HG03460 (cell line): ENCODE measurements at regions not wholly inside any gene's neighbourhood (a gene's known extent, or its start where the extent isn't known, plus 50 kb on each side); places are given as distances from the start of the nearest gene placed in this dataset.

Source experiments
- ATAC-seq: cut with Tn5 transposase; IDR thresholded peaks from one replicate; pipeline ENCODE4 v1.9.1; 2021; ENCODE audit not compliant: unreplicated experiment

- ATAC-seq = no peak
Measured at GRCh38 chr5:41670854-41671479, 160.6 kb upstream of the PLCXD3 start.

- ATAC-seq = no peak
Measured at GRCh38 chr5:41670216-41670615, 159.8 kb upstream of the PLCXD3 start.

- no peak for ATAC-seq
Measured at GRCh38 chr5:41661254-41661653, 150.9 kb upstream of the PLCXD3 start.

- ATAC-seq = no peak
Measured at GRCh38 chr5:41656597-41656996, 146.2 kb upstream of the PLCXD3 start.

GRCh38 chr5:41650131-41650530 is 139.7 kb upstream of the PLCXD3 start:
- no peak for ATAC-seq

- no peak for ATAC-seq
Measured at GRCh38 chr5:41649659-41650058, 139.3 kb upstream of the PLCXD3 start.

- no peak for ATAC-seq
Measured at GRCh38 chr5:41648996-41649395, 138.6 kb upstream of the PLCXD3 start.

- ATAC-seq = no peak
Measured at GRCh38 chr5:41641621-41642020, 131.2 kb upstream of the PLCXD3 start.

- ATAC-seq = no peak
Measured at GRCh38 chr5:41638685-41639084, 128.3 kb upstream of the PLCXD3 start.

GRCh38 chr5:41637869-41638268 is 127.5 kb upstream of the PLCXD3 start:
- no peak for ATAC-seq

GRCh38 chr5:41637424-41637823 is 127.0 kb upstream of the PLCXD3 start:
- no peak for ATAC-seq

- ATAC-seq = peak; percentile 68
Measured at GRCh38 chr5:41636605-41637004, 126.2 kb upstream of the PLCXD3 start.

GRCh38 chr5:41629897-41630296 is 119.5 kb upstream of the PLCXD3 start:
- no peak for ATAC-seq

- ATAC-seq = no peak
Measured at GRCh38 chr5:41625571-41625970, 115.2 kb upstream of the PLCXD3 start.

GRCh38 chr5:41621420-41621819 is 111.0 kb upstream of the PLCXD3 start:
- ATAC-seq = no peak

- no peak for ATAC-seq
Measured at GRCh38 chr5:41617843-41618515, 107.6 kb upstream of the PLCXD3 start.

- no peak for ATAC-seq
Measured at GRCh38 chr5:41610386-41610785, 100.0 kb upstream of the PLCXD3 start.

- no peak for ATAC-seq
Measured at GRCh38 chr5:41600731-41601130, 90.3 kb upstream of the PLCXD3 start.

- no peak for ATAC-seq
Measured at GRCh38 chr5:41598011-41598410, 87.6 kb upstream of the PLCXD3 start.

GRCh38 chr5:41587668-41588067 is 77.3 kb upstream of the PLCXD3 start:
- no peak for ATAC-seq

- ATAC-seq = no peak
Measured at GRCh38 chr5:41575110-41575779, 64.8 kb upstream of the PLCXD3 start.

- no peak for ATAC-seq
Measured at GRCh38 chr5:41574391-41574790, 64.0 kb upstream of the PLCXD3 start.
